ENCODE measurements at regions not wholly inside any gene's neighbourhood (a gene's known extent, or its start where the extent isn't known, plus 50 kb on each side); places are given as distances from the start of the nearest gene placed in this dataset.

DNA sequence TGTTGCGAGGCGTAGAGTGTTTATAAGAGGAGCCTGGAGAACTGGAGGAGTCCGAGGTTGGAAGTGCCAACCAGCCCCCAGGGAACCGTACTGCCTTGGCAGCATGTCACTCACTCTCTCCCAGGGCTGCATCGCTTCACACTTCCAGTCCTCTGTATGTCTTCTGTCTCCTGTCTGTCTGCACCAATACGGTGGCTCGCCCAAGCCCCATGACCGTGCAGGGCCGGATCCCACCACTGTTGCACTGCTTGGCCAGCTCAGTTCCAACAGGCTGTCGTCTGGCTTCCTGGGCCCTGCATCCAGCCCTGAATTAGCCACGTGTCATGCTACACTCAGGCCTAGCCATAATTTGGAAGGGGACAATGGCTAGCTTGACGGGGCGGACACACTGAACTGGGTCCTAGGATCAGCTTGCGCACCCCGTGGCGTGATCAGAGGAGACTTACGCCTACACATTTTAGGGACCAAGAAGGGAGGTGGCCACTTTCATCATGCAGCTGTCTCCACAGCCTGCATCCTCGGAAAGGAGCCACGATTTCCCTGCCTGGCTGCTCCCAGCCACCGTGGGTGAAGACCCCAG lies 147.1 kb downstream of the URI1 start (continued):
- TF ChIP-seq, protein P1, sequence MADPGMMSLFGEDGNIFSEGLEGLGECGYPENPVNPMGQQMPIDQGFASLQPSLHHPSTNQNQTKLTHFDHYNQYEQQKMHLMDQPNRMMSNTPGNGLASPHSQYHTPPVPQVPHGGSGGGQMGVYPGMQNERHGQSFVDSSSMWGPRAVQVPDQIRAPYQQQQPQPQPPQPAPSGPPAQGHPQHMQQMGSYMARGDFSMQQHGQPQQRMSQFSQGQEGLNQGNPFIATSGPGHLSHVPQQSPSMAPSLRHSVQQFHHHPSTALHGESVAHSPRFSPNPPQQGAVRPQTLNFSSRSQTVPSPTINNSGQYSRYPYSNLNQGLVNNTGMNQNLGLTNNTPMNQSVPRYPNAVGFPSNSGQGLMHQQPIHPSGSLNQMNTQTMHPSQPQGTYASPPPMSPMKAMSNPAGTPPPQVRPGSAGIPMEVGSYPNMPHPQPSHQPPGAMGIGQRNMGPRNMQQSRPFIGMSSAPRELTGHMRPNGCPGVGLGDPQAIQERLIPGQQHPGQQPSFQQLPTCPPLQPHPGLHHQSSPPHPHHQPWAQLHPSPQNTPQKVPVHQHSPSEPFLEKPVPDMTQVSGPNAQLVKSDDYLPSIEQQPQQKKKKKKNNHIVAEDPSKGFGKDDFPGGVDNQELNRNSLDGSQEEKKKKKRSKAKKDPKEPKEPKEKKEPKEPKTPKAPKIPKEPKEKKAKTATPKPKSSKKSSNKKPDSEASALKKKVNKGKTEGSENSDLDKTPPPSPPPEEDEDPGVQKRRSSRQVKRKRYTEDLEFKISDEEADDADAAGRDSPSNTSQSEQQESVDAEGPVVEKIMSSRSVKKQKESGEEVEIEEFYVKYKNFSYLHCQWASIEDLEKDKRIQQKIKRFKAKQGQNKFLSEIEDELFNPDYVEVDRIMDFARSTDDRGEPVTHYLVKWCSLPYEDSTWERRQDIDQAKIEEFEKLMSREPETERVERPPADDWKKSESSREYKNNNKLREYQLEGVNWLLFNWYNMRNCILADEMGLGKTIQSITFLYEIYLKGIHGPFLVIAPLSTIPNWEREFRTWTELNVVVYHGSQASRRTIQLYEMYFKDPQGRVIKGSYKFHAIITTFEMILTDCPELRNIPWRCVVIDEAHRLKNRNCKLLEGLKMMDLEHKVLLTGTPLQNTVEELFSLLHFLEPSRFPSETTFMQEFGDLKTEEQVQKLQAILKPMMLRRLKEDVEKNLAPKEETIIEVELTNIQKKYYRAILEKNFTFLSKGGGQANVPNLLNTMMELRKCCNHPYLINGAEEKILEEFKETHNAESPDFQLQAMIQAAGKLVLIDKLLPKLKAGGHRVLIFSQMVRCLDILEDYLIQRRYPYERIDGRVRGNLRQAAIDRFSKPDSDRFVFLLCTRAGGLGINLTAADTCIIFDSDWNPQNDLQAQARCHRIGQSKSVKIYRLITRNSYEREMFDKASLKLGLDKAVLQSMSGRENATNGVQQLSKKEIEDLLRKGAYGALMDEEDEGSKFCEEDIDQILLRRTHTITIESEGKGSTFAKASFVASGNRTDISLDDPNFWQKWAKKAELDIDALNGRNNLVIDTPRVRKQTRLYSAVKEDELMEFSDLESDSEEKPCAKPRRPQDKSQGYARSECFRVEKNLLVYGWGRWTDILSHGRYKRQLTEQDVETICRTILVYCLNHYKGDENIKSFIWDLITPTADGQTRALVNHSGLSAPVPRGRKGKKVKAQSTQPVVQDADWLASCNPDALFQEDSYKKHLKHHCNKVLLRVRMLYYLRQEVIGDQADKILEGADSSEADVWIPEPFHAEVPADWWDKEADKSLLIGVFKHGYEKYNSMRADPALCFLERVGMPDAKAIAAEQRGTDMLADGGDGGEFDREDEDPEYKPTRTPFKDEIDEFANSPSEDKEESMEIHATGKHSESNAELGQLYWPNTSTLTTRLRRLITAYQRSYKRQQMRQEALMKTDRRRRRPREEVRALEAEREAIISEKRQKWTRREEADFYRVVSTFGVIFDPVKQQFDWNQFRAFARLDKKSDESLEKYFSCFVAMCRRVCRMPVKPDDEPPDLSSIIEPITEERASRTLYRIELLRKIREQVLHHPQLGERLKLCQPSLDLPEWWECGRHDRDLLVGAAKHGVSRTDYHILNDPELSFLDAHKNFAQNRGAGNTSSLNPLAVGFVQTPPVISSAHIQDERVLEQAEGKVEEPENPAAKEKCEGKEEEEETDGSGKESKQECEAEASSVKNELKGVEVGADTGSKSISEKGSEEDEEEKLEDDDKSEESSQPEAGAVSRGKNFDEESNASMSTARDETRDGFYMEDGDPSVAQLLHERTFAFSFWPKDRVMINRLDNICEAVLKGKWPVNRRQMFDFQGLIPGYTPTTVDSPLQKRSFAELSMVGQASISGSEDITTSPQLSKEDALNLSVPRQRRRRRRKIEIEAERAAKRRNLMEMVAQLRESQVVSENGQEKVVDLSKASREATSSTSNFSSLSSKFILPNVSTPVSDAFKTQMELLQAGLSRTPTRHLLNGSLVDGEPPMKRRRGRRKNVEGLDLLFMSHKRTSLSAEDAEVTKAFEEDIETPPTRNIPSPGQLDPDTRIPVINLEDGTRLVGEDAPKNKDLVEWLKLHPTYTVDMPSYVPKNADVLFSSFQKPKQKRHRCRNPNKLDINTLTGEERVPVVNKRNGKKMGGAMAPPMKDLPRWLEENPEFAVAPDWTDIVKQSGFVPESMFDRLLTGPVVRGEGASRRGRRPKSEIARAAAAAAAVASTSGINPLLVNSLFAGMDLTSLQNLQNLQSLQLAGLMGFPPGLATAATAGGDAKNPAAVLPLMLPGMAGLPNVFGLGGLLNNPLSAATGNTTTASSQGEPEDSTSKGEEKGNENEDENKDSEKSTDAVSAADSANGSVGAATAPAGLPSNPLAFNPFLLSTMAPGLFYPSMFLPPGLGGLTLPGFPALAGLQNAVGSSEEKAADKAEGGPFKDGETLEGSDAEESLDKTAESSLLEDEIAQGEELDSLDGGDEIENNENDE (IDR thresholded peaks at IDR 0.05; ENCODE audit: insufficient replicate concordance, low read length): no peak
- TF ChIP-seq GABPA (IDR thresholded peaks at IDR 0.05; ENCODE audit: borderline replicate concordance, insufficient read depth, low read length) (no peak), BACH1 (IDR thresholded peaks at IDR 0.05; ENCODE audit: low read length) (no peak), TAF7 (optimal IDR thresholded peaks at IDR 0.05; ENCODE audit: borderline replicate concordance, low read depth, low read length) (no peak)
- TF ChIP-seq, protein P2, sequence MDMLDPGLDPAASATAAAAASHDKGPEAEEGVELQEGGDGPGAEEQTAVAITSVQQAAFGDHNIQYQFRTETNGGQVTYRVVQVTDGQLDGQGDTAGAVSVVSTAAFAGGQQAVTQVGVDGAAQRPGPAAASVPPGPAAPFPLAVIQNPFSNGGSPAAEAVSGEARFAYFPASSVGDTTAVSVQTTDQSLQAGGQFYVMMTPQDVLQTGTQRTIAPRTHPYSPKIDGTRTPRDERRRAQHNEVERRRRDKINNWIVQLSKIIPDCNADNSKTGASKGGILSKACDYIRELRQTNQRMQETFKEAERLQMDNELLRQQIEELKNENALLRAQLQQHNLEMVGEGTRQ (IDR thresholded peaks at IDR 0.05; ENCODE audit: low read length): no peak
- TF ChIP-seq, protein P3, sequence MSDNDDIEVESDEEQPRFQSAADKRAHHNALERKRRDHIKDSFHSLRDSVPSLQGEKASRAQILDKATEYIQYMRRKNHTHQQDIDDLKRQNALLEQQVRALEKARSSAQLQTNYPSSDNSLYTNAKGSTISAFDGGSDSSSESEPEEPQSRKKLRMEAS (IDR thresholded peaks at IDR 0.05): no peak

Data from H1 (cell line).